ENCODE measurements at regions not wholly inside any gene's neighbourhood (a gene's known extent, or its start where the extent isn't known, plus 50 kb on each side); places are given as distances from the start of the nearest gene placed in this dataset.

GRCh38 chr2:220847006-220847405 lies 725.1 kb downstream of the EPHA4 start:
- Histone ChIP-seq H3K36me3 (ENCODE audit: insufficient read depth, low read length) (no peaks in the 10 kb centered on the region), H3K27ac (ENCODE audit: low read depth, low read length) (no peak overlapping the region), H3K27me3 (ENCODE audit: insufficient read depth, low read length) (no peaks in the 10 kb centered on the region), H2AFZ (ENCODE audit: low read length) (no peak overlapping the region), H3K79me2 (ENCODE audit: insufficient read depth, low read length) (no peaks in the 10 kb centered on the region), H3K4me2 (ENCODE audit: insufficient read depth, low read length) (no peak overlapping the region), H3K4me1 (ENCODE audit: insufficient read depth, low read length) (no peaks in the 10 kb centered on the region), H3K9me3 (ENCODE audit: low read depth, low read length) (no peaks in the 10 kb centered on the region), H3K4me3 (ENCODE audit: insufficient read depth, low read length) (no peak overlapping the region), H4K20me1 (ENCODE audit: insufficient read depth, low read length) (no peaks in the 10 kb centered on the region)
- no peak for TF ChIP-seq CTCF (IDR thresholded peaks at IDR 0.05; ENCODE audit: extremely low read depth, low read depth, low read length)
- DNase-seq (ENCODE audit: insufficient read length, low spot score, missing footprints), result no peak

GRCh38 chr2:220847589-220847988 lies 724.5 kb downstream of the EPHA4 start:
- H2AFZ ChIP-seq (ENCODE audit: low read length), result no peak overlapping the region
- H3K79me2 ChIP-seq (ENCODE audit: insufficient read depth, low read length), result no peaks in the 10 kb centered on the region
- H4K20me1 ChIP-seq (ENCODE audit: insufficient read depth, low read length), result no peaks in the 10 kb centered on the region
- H3K4me1 ChIP-seq (ENCODE audit: insufficient read depth, low read length), result no peaks in the 10 kb centered on the region
- DNase-seq (ENCODE audit: insufficient read length, low spot score, missing footprints), result no peak
- no peak overlapping the region for H3K27ac ChIP-seq (ENCODE audit: low read depth, low read length)
- no peak for TF ChIP-seq CTCF (IDR thresholded peaks at IDR 0.05; ENCODE audit: extremely low read depth, low read depth, low read length)
- H3K27me3 ChIP-seq (ENCODE audit: insufficient read depth, low read length), result no peaks in the 10 kb centered on the region
- no peaks in the 10 kb centered on the region for H3K36me3 ChIP-seq (ENCODE audit: insufficient read depth, low read length)
- H3K9me3 ChIP-seq (ENCODE audit: low read depth, low read length), result no peaks in the 10 kb centered on the region
- no peak overlapping the region for H3K4me3 ChIP-seq (ENCODE audit: insufficient read depth, low read length)
- H3K4me2 ChIP-seq (ENCODE audit: insufficient read depth, low read length), result no peak overlapping the region

DNA sequence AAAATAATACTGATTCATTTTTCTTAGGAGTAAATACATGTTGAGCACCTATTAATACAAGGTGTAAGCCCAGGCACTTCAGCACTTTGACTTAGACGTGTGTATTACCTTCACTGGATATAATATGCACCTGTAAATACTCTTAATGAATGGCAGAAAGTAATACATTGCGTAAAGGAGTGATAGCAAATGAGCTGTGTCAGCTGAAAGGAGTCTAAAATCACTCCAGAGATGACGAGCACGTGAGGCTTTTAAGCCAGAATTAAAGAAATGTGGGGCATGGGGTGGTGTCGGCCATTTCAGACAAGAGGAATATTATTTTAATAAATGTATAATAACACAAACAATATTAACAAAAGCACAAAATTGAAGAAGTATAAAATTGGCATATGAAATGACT lies 722.7 kb downstream of the EPHA4 start:
- H3K4me3 ChIP-seq (ENCODE audit: insufficient read depth, low read length), result no peak overlapping the region
- no peak for DNase-seq (ENCODE audit: insufficient read length, low spot score, missing footprints)
- H3K4me1 ChIP-seq (ENCODE audit: insufficient read depth, low read length), result no peaks in the 10 kb centered on the region
- no peaks in the 10 kb centered on the region for H3K79me2 ChIP-seq (ENCODE audit: insufficient read depth, low read length)
- no peak overlapping the region for H3K4me2 ChIP-seq (ENCODE audit: insufficient read depth, low read length)
- no peaks in the 10 kb centered on the region for H3K36me3 ChIP-seq (ENCODE audit: insufficient read depth, low read length)
- no peak for TF ChIP-seq CTCF (IDR thresholded peaks at IDR 0.05; ENCODE audit: extremely low read depth, low read depth, low read length)
- H4K20me1 ChIP-seq (ENCODE audit: insufficient read depth, low read length), result no peaks in the 10 kb centered on the region
- no peak overlapping the region for H2AFZ ChIP-seq (ENCODE audit: low read length)
- no peak overlapping the region for H3K27ac ChIP-seq (ENCODE audit: low read depth, low read length)
- H3K27me3 ChIP-seq (ENCODE audit: insufficient read depth, low read length), result no peaks in the 10 kb centered on the region
- H3K9me3 ChIP-seq (ENCODE audit: low read depth, low read length), result no peaks in the 10 kb centered on the region

DNA sequence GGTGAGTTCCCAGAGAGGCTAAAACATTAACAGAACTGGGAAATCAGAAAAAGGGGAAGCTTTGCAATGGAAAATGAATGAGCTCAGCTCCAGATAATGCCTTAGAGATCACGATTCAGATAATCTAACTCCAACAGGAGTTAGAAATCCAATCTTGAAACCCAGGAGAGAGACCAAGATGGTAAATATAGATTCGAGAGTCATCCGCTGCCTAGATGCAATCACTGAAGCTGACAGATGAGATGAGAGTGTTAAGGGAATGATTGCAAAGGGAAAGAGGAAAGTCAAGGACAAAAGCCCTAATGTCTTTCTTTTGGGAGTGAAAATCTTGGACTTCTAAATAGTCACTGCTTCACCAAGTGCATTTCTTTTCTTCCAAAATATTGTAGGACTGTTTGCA lies 722.0 kb downstream of the EPHA4 start:
- no peak for TF ChIP-seq CTCF (IDR thresholded peaks at IDR 0.05; ENCODE audit: extremely low read depth, low read depth, low read length)
- Histone ChIP-seq H4K20me1 (ENCODE audit: insufficient read depth, low read length) (no peaks in the 10 kb centered on the region), H3K79me2 (ENCODE audit: insufficient read depth, low read length) (no peaks in the 10 kb centered on the region), H3K4me1 (ENCODE audit: insufficient read depth, low read length) (no peaks in the 10 kb centered on the region), H3K4me2 (ENCODE audit: insufficient read depth, low read length) (no peak overlapping the region), H3K27ac (ENCODE audit: low read depth, low read length) (no peak overlapping the region), H3K4me3 (ENCODE audit: insufficient read depth, low read length) (no peak overlapping the region), H3K9me3 (ENCODE audit: low read depth, low read length) (no peaks in the 10 kb centered on the region), H3K27me3 (ENCODE audit: insufficient read depth, low read length) (no peaks in the 10 kb centered on the region), H3K36me3 (ENCODE audit: insufficient read depth, low read length) (no peaks in the 10 kb centered on the region), H2AFZ (ENCODE audit: low read length) (no peak overlapping the region)
- DNase-seq (ENCODE audit: insufficient read length, low spot score, missing footprints), result no peak
